Endodermal cell (in vitro differentiated cells): ENCODE measurements at regions not wholly inside any gene's neighbourhood (a gene's known extent, or its start where the extent isn't known, plus 50 kb on each side); places are given as distances from the start of the nearest gene placed in this dataset.

Source experiments
- DNase-seq: peaks from one replicate; pipeline ENCODE4 v3.0.0-alpha.2; 2017
- H3K27ac ChIP-seq: 2 replicates; pipeline ENCODE4 v1.5.1; 2013; ENCODE audit warnings: mild to moderate bottlenecking, low read depth, low read length, moderate library complexity
- H3K27me3 ChIP-seq: 2 replicates; pipeline ENCODE4 v1.6.1; 2013; ENCODE audit warnings: mild to moderate bottlenecking, low read length, moderate library complexity; ENCODE audit not compliant: insufficient read depth, control insufficient read depth, poor library complexity, severe bottlenecking
- H3K36me3 ChIP-seq: 2 replicates; pipeline ENCODE4 v1.7.0; 2013; ENCODE audit warnings: mild to moderate bottlenecking, low read length, moderate library complexity; ENCODE audit not compliant: control insufficient read depth, insufficient read depth
- H3K4me1 ChIP-seq: one replicate; pipeline ENCODE4 v1.7.0; 2013; ENCODE audit warnings: low read length; ENCODE audit not compliant: control insufficient read depth, insufficient read depth
- H3K4me3 ChIP-seq: 2 replicates; pipeline ENCODE4 v1.5.1; 2013; ENCODE audit warnings: mild to moderate bottlenecking, low read length, moderate library complexity
- H3K9ac ChIP-seq: 2 replicates; pipeline ENCODE4 v1.6.1; 2013; ENCODE audit warnings: mild to moderate bottlenecking, low read length, moderate library complexity; ENCODE audit not compliant: poor library complexity, severe bottlenecking; ENCODE audit errors: extremely low read depth
- H3K9me3 ChIP-seq: 2 replicates; pipeline ENCODE4 v1.6.1; 2013; ENCODE audit warnings: mild to moderate bottlenecking, low read length, moderate library complexity; ENCODE audit not compliant: control insufficient read depth
- H3K27ac Mint-ChIP-seq: 2 replicates; pipeline ENCODE4 v1.8.0; 2020; ENCODE audit warnings: mixed read lengths
- H3K27me3 Mint-ChIP-seq: 2 replicates; pipeline ENCODE4 v1.8.0; 2021; ENCODE audit warnings: mild to moderate bottlenecking, mixed read lengths; ENCODE audit not compliant: insufficient read depth
- H3K36me3 Mint-ChIP-seq: 2 replicates; pipeline ENCODE4 v1.8.0; 2020; ENCODE audit warnings: low read depth, mixed read lengths
- H3K4me1 Mint-ChIP-seq: 2 replicates; pipeline ENCODE4 v1.8.0; 2020; ENCODE audit warnings: mixed read lengths
- H3K4me3 Mint-ChIP-seq: 2 replicates; pipeline ENCODE4 v1.8.0; 2020; ENCODE audit warnings: mild to moderate bottlenecking, moderate library complexity, mixed read lengths
- H3K9me3 Mint-ChIP-seq: 2 replicates; pipeline ENCODE4 v1.8.0; 2020; ENCODE audit warnings: mild to moderate bottlenecking, mixed read lengths
- WGBS, 2 experiments: methylation state at CpG; one replicate each; pipeline versions ENCODE4 v1.1.5 to v1.1.7; 2013; ENCODE audit warnings: missing lambda C conversion rate in 2 of 2, mixed read lengths in 1 of 2; ENCODE audit not compliant: insufficient coverage in 1 of 2, insufficient read length in 1 of 2; 5-methylcytosine and 5-hydroxymethylcytosine counted together
- TF ChIP-seq, protein P1 (sequence below): fragments of 200-600 bp; sonication (generic); conservative IDR thresholded peaks from 2 replicates; pipeline ENCODE4 v1.5.0; 2021; ENCODE audit warnings: antibody characterized with exemption, mild to moderate bottlenecking

DNA sequence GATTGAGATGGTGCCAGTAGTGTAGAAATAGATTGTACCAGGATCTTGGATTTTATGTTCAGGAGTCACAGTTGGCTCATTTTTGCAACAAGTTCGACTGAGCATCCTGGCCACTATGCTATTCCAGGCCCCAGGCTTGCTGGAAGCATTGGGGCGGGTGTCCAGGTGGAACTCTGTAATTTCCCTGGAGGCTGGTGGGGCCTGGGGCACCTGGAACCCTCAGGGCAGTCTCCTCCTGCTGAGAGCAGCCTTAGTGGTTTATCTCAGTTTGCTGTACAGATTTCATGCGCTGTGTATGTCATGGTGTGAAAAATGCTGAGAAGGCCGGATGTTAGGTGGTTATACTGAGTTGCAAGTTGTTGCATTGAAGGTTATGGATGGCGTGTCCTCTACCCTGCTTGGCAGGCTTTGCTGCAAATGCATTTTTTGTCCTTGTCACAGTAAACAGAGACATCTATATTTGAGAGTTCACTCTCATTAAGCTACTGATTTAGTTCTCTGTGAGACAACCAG, 135.1 kb upstream of the MYLIP start:
- Histone ChIP-seq H3K4me3 (no peak overlapping the region), H3K36me3 (no peaks in the 10 kb centered on the region), H3K9ac (no peak overlapping the region), H3K9me3 (no peaks in the 10 kb centered on the region), H3K27ac (no peak overlapping the region), H3K4me1 (peaks cover 4% of the 10 kb centered on the region), H3K27me3 (no peaks in the 10 kb centered on the region)
- WGBS, 2 experiments, result 86% methylated on average over 1 to 5 of the region's 5 CpGs
- Mint-ChIP-seq H3K27ac (no peak overlapping the region), H3K36me3 (no peaks in the 10 kb centered on the region), H3K4me1 (peaks cover 26% of the 10 kb centered on the region), H3K4me3 (no peak overlapping the region), H3K9me3 (no peaks in the 10 kb centered on the region), H3K27me3 (no peaks in the 10 kb centered on the region)
- TF ChIP-seq, protein P1, sequence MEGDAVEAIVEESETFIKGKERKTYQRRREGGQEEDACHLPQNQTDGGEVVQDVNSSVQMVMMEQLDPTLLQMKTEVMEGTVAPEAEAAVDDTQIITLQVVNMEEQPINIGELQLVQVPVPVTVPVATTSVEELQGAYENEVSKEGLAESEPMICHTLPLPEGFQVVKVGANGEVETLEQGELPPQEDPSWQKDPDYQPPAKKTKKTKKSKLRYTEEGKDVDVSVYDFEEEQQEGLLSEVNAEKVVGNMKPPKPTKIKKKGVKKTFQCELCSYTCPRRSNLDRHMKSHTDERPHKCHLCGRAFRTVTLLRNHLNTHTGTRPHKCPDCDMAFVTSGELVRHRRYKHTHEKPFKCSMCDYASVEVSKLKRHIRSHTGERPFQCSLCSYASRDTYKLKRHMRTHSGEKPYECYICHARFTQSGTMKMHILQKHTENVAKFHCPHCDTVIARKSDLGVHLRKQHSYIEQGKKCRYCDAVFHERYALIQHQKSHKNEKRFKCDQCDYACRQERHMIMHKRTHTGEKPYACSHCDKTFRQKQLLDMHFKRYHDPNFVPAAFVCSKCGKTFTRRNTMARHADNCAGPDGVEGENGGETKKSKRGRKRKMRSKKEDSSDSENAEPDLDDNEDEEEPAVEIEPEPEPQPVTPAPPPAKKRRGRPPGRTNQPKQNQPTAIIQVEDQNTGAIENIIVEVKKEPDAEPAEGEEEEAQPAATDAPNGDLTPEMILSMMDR, result no peak
- no peak for DNase-seq

DNA sequence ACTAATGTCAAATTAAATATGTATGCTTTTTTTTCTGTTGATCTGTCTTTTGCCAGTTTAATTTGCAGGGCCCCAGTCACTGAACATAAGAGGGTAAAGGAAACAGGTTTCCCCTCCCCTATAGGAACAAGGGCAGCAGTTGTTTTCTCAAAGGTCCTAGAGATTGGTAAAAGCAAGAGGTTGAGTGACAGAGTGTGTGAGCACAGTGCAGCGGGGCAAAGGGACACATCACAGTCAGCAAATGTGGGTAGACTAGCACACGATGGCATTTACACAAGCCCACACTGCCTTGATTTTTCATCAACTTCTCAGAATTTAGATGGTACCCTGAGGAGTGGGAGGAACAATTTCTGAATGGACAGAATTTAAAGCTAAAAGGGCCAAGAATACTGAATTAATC, 138.7 kb upstream of the MYLIP start:
- Mint-ChIP-seq H3K4me1 (peaks cover 21% of the 10 kb centered on the region), H3K27me3 (peaks cover 2% of the 10 kb centered on the region), H3K36me3 (no peaks in the 10 kb centered on the region), H3K4me3 (no peak overlapping the region), H3K9me3 (no peaks in the 10 kb centered on the region), H3K27ac (no peak overlapping the region)
- no peaks in the 10 kb centered on the region for H3K36me3 ChIP-seq
- H3K27ac ChIP-seq, result no peak overlapping the region
- no peaks in the 10 kb centered on the region for H3K27me3 ChIP-seq
- H3K4me1 ChIP-seq, result no peaks in the 10 kb centered on the region
- no peak overlapping the region for H3K4me3 ChIP-seq
- DNase-seq, result no peak
- no peaks in the 10 kb centered on the region for H3K9me3 ChIP-seq
- WGBS, 2 experiments, result 86 to 98% methylated on average over 2 of the region's 2 CpGs
- no peak overlapping the region for H3K9ac ChIP-seq
- TF ChIP-seq, protein P1, result no peak

DNA sequence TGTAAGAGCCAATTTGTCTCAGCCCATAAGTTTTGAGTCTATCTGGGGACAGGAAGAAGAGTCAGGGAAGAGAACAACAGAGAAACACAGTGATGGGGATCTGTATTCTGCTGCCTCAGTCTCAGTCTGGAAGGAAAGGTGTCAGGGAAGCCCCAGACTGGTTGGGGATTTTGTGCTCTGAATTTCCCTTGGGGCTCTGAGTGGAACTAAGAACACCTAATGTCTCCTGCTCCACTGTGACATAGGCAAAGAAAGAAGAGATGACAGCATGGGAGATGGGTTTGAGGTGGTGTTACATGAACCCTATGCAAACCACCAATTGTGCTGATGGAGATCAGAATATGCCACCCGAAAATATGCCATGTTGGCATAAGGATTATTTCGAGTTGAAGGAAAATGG, 139.5 kb upstream of the MYLIP start:
- Mint-ChIP-seq H3K9me3 (no peaks in the 10 kb centered on the region), H3K36me3 (no peaks in the 10 kb centered on the region), H3K4me1 (peaks cover 19% of the 10 kb centered on the region), H3K4me3 (no peak overlapping the region), H3K27ac (no peak overlapping the region), H3K27me3 (peaks cover 2% of the 10 kb centered on the region)
- DNase-seq, result no peak
- H3K9me3 ChIP-seq, result no peaks in the 10 kb centered on the region
- no peaks in the 10 kb centered on the region for H3K4me1 ChIP-seq
- no peak overlapping the region for H3K9ac ChIP-seq
- no peaks in the 10 kb centered on the region for H3K36me3 ChIP-seq
- H3K27ac ChIP-seq, result no peak overlapping the region
- 90 to 91% methylated on average over 2 of the region's 2 CpGs for WGBS, 2 experiments
- H3K4me3 ChIP-seq, result no peak overlapping the region
- TF ChIP-seq, protein P1, result no peak
- H3K27me3 ChIP-seq, result no peaks in the 10 kb centered on the region
